ENCODE measurements at regions not wholly inside any gene's neighbourhood (a gene's known extent, or its start where the extent isn't known, plus 50 kb on each side); places are given as distances from the start of the nearest gene placed in this dataset.

DNA sequence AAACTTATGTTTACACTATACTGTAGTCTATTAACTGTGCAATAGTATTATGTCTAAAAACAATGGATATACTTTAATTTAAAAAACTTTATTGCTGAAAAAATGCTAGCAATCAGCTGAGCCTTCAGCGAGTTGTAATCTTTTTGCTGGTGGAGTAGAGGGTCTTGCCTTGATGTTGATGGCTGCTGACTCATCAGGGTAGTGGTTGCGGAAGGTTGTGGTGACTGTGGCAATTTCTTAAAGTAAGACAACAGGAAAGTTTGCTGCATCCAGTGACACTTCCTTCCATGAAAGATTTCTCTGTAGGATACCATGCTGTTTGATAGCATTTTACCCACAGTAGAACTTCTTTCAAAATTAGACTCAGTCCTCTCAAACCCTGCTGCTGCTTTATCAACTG lies 234.7 kb upstream of the CSF3R start:
- DNase-seq = no peak

DNA sequence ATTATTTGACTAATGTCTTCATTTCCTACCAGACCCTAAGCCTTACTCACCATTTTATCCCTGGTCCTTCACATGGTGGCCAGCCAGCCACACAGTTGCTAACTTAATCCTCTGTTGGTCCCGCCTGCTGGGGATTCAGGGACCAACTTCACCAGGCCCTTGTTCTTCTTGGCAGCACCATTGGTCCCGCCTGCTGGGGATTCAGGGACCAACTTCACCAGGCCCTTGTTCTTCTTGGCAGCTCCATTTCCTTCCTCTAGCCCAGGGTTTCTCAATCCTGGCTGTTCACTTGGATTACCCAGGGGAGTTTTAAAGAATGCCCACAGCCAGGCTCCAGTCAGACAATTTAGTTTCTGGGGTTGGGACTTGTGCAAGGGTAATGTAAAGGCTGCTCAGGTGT lies 233.1 kb upstream of the CSF3R start:
- DNase-seq = no peak

DNA sequence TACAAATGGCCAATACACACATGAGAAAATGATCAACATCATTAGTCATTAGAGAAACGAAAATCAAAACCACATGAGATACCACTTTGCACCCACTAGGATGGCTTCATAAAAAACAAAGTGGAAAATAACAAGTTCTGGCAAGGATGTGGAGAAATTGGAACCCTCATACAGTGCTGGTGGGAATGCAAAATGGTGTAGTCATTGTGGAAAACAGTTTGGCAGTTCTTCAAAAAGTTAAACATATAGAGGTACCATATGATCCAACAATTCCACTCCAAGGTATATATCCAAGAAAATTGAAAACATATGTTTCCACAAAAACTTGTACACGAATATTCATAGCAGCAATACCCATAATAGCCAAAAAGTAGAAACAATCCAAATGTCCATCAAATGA lies 231.6 kb upstream of the CSF3R start:
- DNase-seq = no peak

DNA sequence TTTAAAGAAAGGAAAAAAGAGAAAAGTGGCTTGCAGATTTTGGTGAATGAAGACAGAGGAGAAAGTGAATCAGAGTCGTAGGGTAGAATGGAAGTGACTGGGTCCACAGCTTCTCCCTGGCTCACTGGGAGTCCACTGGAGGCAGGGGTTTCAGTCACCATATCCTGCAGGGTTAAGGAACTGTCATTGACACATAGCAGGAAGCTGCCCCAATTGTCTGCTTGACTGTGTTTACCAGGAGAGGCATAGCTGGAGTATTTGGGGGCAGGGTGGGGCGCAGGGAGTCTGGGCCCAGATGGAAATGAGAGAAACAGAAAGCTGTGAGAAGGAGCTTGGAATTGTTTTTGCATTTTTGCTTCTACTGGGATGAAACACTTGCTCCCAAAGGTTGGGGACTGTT lies 228.8 kb upstream of the CSF3R start:
- DNase-seq = no peak

DNA sequence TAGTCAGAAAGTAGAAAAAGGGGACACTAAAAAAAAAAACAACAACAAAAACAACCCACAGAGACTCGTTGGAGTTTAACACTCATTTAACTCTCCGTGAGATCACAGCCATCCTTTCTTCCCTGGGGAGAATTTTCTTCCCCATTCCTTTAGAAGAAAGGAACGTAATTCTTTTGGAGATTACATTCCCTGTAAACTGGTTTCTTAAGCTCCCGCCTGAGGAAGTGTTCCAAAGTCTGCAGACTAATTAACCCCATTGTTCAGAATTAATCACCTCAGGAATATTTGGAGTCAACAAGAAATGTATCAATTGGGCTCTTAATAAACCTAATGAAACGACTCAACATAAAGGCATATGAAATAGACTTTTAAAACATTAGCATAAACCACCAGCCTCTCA lies 228.2 kb upstream of the CSF3R start:
- no peak for DNase-seq

DNA sequence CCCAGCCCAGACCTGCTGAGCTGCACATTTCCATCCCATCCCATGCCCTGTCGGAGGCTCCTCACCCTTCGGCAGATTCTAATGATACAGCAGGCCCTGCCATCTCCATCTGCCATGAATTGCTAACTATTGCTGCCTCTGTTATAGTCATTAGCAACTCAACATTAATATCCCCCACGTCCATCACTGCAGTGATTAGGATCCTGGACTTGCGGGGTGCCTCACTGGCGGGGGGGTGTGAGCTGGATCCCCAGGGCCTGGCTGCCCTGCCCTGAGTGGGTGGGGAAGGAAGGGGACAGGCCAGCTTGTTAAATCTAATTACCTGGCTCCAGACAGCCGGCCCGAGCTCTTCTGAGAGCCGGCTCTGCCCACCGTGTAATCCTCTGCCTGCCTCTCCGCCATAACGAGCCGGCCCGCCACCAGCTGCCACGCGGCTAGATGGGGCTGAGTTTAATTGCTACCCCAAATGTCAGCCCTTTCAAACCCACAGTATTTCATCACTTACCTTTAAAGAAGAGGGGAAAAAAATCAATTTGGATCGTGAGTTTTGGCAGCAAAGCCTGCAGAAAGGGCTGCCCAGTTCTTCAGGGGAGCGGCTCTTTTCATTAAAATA lies 227.3 kb upstream of the CSF3R start:
- no peak for DNase-seq

DNA sequence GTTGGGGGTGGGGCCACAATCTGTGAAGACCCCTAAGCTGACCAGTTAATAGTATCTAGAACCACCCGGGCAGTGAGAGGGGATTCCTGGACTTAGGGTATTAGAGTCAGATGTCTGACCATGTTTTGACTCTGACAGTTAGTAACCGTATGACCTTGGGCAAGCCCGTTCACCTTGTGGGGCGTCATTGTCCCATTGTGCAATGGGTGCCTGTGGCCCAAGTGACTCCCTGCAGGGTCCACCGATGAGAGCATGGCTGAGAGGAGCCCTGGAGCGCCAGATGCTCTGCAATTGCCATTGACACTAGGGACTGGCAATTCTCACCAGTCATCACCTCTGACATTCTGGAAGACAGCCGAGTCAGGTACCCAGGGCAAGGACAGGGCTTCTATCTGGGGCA lies 225.9 kb upstream of the CSF3R start:
- DNase-seq = no peak

DNA sequence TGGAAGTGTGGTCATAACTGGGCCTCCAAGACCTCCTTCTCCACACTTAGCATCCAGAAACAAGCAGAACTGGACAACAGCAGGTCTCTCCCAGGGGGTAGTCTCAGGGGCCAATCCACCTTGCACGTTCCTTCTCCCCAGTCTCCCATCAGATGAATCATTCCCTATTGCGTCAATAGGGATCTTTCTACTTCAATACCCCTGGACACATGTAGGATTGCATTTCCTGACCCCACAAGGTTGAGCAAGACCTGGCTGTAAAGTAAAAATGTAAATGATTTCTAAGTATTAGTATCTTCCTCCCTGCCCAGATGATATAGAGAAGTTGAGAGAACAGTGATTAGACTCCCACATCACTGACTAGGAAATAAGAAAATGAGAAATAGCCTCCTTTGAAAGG lies 224.5 kb upstream of the CSF3R start:
- DNase-seq = no peak

DNA sequence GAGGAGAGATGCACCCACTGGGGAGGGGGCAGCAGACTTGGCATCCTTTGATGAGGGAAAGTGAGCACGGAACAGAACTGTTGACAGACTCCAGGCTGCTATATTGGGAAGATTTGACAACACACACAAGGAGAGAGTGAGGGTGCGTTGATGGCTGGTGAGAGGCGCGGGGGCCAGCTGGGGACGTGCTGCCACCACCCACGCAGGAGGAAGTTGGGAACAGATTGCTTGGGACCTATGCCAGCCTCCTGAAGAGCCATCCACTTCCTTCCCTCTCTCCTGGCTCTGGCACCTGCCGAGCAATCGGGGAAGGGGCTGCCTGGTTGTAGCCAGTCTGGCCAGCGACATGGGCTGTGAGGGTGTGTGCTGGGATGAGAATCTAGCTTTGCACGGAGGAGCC lies 223.7 kb upstream of the CSF3R start:
- DNase-seq = no peak

DNA sequence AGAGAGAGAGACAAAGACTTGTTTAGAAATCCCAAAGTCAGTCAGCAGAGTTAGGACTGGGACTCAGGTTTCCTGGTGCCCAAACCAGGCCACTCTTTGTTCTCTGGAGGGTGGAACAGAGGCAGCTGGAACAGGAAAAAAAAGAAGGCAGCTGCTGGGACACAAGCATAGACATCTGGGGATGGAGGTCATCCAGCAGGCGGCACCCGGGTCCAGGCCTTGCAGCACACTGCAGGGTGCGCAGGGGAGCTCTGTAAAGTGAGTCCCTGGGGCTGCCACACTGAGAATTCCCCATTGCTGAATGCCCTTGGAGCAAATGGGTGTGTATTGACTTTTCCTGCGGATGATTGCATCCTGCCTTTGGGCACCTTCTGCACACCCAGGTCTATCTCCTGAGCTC lies 222.9 kb upstream of the CSF3R start:
- no peak for DNase-seq

DNA sequence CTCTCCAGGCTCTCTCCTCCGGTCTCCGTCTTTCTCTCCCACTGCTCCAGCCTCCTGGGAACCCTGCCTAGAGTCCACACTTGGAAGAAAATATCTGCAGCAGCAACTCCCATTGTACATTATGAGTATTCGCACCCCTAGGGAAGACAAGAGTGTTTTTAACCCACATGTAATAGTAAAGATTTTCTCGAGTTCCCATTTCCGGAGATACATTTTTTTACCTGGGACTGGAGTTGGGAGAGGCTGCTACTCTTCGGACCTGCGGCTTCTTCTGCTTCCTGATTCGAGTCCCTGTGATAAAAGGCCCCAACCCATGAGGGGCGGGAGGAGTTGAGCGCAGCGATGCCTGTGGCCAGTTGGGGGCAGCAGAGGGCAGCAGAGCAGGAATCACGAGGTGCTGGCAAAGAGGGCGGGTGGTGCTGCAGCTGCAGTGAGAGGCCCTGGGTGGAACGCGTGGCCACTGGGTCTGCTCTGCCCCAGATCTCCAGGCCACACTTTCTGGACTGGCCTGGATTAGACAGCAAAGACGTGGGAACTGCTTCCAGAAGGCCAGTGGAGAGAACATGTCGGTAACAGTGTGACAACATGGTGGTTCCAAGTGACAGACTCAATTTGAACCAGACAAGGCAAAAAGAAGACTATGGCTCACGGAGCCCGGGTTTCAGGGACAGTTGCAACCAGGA lies 221.0 kb upstream of the CSF3R start:
- DNase-seq = peak; percentile 59

DNA sequence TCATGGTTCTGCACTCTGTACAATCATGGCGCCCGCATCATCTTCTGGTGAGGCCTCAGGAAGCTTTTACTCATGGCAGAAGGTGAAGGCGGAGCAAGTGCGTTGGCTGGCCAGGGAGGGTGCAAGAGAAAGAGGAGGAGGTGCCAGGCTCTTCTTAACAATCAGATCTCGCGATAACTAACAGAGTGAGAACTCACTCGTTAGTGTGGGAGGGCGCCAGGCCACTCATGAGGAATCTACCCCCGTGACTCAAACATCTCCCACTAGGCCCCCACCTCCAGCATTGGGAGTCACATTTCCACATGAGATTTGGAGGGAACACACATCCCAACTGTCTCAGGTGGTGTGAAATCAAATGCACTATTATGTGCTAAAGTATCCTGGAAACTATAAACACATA lies 220.2 kb upstream of the CSF3R start:
- DNase-seq = no peak

DNA sequence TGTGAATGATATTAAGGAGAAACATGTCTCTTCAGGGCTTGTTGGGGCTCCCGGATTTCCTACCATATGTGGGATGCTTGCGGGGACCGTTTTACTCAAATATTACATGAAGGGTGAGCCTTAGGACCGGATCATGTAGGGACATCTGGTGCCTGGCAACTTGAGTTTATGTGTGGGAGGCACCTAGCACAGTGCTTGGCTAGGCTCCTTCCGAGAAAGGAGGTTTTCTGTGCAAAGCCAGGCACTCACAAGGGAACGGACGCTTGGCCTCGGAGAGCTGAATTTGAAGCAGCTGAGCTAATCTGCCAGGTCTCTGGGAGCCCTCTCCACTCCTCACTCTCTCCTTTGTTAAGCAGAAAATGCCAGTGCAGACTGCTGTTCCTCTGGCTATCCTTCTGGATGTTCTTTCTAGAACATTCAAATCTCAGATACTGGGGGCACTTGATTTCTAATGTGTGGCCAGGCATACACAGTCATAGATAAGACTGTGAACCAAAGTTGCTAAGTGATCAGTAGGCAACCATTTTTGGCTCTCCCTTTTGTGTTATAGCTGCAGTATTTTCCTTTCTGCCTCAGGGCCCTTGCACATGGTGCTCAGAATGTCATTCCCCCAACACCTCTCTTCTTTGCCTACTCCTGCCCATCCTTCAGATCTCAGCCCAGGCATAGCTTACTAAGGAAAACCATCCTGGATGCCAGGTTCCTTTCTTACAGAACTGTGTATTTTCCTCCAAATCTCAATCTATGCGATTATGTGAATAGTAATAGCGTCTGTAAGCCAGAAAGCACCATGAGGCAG lies 216.6 kb upstream of the CSF3R start:
- DNase-seq = no peak

DNA sequence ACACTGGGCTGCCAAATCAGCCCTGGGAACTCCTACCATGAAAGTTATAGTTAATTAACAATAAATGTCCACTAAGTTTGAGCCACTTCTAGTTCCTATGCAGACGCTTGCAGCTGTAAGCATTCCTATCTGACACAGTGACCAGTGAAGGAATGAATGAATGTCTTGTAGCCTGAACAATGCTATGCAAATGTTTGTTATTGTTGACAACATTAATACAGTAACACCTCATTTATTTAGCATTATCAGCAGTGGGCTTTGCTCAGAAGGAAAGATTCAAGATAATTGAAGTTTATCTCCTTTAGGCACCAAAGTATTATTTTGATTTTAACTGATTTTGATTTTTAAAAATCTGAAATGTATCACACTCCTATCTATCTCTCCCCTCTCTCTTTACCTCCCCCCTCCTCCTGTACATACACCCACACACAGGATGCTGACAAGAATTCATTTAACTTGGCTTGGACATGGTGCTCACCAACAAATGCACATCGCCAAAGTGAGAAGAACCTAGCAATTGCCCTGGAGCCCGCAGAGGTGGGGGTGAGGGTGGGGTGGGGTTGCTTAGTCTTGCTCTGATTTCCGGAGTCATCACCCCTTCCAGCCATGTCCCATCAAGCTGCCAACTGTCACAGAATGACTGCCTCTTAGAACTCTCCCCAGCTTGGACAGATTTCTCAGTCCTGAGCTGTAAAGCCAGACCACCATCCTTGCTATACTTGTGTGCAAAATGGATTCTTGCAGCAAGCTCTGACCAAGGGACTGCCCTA lies 215.3 kb upstream of the CSF3R start:
- no peak for DNase-seq

DNA sequence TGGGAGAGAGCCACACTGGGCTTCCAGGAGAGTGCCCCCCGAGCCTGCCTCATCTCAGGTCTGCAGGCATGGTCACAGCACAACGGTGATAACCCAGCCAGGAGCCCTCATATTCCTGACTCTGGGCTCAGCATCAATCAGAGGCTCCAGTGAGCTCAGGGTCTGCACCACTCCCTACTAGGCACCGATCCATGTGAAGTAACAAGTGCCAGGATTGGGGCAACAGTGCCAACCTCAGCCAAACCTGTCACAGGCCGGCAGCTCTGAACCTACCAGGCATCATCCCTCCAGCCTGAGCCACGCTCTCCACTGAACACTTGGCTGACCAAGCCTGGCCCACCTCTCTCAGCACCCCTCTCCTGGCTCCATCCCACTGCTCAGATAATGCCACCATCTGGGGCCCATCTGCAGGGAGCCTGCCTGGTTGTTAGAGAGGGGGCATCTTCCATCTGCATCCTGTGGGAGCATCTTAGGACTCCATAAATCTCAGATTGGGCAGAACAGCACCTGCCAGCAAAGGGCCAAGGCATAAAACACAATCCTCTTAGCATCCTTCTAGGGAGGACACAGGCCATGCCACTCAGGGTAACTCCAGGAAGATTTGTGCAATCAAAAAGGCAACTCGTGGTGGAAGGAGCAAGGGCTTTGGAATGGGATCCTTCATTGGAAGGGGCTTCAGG lies 213.7 kb upstream of the CSF3R start:
- no peak for DNase-seq

DNA sequence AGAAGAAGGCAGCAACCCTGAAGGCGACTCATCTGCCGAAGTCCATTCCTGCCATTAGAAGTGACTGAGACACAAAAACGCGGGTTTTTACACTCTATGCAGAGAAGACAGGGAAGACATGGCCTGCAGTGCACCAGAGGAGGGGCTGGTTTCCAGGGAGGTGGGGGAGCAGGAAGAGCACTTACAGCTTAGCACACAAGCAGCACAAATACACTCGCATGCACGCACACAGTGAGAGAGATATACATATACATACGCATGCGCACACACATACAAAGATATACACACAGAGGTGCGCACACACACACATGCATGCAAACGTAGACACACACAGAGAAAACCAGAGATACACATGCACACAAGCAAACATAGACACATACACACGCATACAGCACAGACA lies 210.9 kb upstream of the CSF3R start:
- no peak for DNase-seq

DNA sequence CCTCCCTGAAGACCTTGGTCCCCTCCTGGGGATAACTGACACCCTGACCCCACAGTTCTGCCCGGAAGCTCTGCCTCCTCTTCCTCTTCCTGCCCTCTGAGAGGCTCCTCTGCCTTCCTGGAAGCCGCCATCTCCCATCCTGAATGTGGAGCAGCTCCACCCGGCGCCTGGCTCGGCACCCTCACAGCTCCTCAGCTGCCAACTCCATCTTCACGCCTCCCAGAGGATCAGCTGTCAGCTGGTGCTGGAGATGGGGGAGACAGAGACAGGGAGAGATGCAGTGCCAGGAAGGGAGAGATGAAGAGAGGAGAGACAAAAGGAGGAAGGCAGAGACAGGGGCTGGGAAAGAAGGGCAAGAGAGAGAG lies 210.4 kb upstream of the CSF3R start:
- DNase-seq = no peak

DNA sequence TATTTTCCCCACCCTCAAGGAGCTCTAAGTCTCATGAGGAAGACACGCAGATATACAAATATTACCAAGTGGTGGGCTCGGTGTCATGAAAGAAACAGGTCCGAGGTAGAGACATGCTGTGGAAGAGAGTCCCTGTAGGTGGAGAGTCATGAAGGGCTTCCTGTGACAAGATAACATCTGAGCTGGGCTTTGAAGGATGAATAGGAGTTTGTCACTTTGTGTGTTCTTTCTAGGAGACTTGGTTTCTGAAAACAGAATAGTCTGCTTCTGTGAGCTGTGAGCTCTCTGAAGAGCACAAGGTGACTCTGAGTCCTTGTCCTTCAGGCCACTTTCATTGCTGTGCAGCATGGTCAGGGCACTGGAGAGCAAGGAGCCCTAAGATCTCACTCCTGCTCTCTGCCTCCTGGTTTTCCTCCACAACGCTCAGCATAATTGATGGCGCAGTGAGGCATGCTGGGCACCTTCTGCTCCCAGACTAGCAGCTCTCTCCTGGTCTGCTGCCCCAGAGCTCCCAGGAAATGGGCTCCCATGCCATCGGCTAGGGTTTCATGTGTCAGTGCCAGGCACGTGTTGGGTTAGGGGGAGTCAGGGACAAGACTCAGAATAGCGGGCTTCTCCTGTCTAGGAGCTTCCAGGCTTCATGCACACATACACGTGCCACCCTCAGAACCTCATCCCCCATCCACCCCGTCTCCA lies 209.9 kb upstream of the CSF3R start:
- DNase-seq = no peak

DNA sequence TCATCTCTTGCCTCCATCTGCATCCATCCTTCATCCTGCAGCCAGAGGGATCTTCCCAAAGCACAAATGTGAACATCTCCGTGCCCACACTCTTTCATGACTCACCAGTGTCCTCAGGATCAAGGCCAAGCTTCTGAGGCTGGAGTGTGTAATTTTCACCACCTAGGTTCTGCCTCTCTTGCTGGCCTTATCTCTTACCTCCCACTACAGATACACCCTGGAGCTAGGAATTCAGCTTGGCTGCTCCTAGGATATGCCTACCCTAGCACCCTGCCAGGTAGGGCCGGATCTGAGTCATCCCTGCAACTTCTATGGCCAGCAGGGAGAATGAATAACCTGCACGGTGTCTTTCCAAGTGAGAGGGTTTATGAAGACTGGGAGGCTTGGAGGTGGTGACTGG lies 208.7 kb upstream of the CSF3R start:
- no peak for DNase-seq

DNA sequence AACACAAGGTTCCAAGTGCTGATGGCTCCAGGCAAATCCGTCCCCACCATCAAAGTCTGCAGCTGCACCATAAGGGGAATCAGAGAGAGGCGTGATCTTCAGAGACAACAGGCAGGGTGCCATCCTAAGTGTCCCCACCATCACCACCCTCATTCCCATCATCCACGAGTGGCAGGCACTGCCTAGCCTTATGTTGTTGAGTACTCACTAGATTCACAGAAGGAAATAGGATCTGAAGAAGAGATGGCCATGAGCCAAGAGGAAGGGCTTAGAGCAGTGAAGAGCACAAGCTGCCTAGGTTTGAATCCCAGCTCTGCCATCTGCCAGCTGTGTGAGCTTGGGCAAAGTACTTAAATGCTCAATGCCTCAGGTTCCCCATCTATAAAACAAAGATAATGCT lies 207.3 kb upstream of the CSF3R start:
- no peak for DNase-seq

DNA sequence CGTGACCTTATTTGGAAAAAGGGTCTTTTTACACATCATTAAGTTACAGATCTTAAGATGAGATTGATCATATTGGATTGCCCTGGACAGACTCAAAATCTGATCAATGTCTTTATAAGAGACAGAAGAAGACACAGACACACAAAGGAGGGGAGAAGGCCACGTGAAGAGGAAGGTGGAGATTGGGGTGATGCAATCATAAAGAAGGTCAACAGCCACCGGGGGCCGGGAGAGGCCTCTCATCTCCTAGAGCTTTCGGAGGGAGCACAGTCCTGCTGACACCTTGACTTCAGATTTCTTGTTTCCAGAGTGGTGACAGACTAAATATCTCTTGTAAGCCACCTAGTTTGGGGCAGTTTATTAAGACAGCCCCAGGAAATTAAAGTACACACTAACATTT lies 204.6 kb upstream of the CSF3R start:
- no peak for DNase-seq

DNA sequence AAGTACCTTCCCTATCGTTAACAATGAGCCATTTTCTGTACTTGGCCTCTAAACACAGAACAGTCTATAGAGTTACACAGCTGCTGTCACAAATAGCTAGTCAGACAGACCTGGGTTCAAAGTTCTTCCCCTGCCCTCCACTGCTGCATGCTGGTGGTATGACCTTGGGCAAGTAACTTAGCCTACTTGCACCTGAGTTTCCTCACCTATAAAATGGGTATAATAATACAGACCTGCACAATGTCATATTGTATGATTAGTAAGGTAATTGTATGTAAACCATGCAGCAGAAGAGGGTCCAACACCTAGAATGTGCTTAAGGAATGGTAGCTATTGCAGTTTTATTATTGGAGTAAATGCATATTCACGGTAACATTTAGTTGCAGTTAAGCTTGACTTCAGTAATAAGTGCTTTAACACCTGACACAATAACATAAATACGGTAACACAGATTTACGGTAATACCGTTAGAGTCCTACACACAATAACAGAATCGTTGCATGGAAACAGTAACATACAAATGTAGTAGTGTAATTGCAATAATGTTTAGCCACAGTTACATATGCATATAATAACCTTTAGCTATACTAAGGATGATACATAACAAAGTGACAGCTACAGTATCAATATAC lies 193.3 kb upstream of the CSF3R start:
- DNase-seq = no peak

All from stimulated activated CD4-positive, alpha-beta T cell treated with anti-CD3 and anti-CD28 coated beads, Interleukin-4, amount 100 ng/mL, for 1 hour (primary cell).